ENCODE measurements at regions not wholly inside any gene's neighbourhood (a gene's known extent, or its start where the extent isn't known, plus 50 kb on each side); places are given as distances from the start of the nearest gene placed in this dataset.

GRCh38 chr6:99219788-99220187 lies 129.7 kb downstream of the FAXC start:
- Histone ChIP-seq H3K27me3 (ENCODE audit: control insufficient read depth in 1 of 2, insufficient read depth in 2 of 2, low read length in 2 of 2) (no peaks in the 10 kb centered on the region), H3K36me3 (ENCODE audit: insufficient read depth, low read length) (no peaks in the 10 kb centered on the region), H3K27ac (ENCODE audit: low read depth, low read length) (no peak overlapping the region), H3K4me3 (ENCODE audit: low read depth in 1 of 2, low read length in 2 of 2) (no peak overlapping the region), H3K4me1 (ENCODE audit: insufficient read depth, low read length) (no peaks in the 10 kb centered on the region), H3K9me3 (ENCODE audit: low read length) (no peaks in the 10 kb centered on the region), H3K9ac (ENCODE audit: low read length) (no peak overlapping the region)

GRCh38 chr6:99216959-99217358 lies 132.5 kb downstream of the FAXC start:
- H3K36me3 ChIP-seq (ENCODE audit: insufficient read depth, low read length), result no peaks in the 10 kb centered on the region
- no peak overlapping the region for H3K9ac ChIP-seq (ENCODE audit: low read length)
- H3K27ac ChIP-seq (ENCODE audit: low read depth, low read length), result no peak overlapping the region
- H3K4me1 ChIP-seq (ENCODE audit: insufficient read depth, low read length), result no peaks in the 10 kb centered on the region
- H3K4me3 ChIP-seq (ENCODE audit: low read depth in 1 of 2, low read length in 2 of 2), result no peak overlapping the region
- H3K27me3 ChIP-seq (ENCODE audit: control insufficient read depth in 1 of 2, insufficient read depth in 2 of 2, low read length in 2 of 2), result no peaks in the 10 kb centered on the region
- no peaks in the 10 kb centered on the region for H3K9me3 ChIP-seq (ENCODE audit: low read length)

GRCh38 chr6:99195986-99196655 lies 153.4 kb downstream of the FAXC start:
- Histone ChIP-seq H3K27ac (ENCODE audit: low read depth, low read length) (no peak overlapping the region), H3K9me3 (ENCODE audit: low read length) (no peaks in the 10 kb centered on the region), H3K9ac (ENCODE audit: low read length) (no peak overlapping the region), H3K4me1 (ENCODE audit: insufficient read depth, low read length) (no peaks in the 10 kb centered on the region), H3K27me3 (ENCODE audit: control insufficient read depth in 1 of 2, insufficient read depth in 2 of 2, low read length in 2 of 2) (no peaks in the 10 kb centered on the region), H3K36me3 (ENCODE audit: insufficient read depth, low read length) (no peaks in the 10 kb centered on the region), H3K4me3 (ENCODE audit: low read depth in 1 of 2, low read length in 2 of 2) (no peak overlapping the region)

- H3K9me3 ChIP-seq (ENCODE audit: low read length), result no peaks in the 10 kb centered on the region
- H3K27me3 ChIP-seq (ENCODE audit: control insufficient read depth in 1 of 2, insufficient read depth in 2 of 2, low read length in 2 of 2), result no peaks in the 10 kb centered on the region
- H3K27ac ChIP-seq (ENCODE audit: low read depth, low read length), result no peak overlapping the region
- H3K4me1 ChIP-seq (ENCODE audit: insufficient read depth, low read length), result no peaks in the 10 kb centered on the region
- H3K36me3 ChIP-seq (ENCODE audit: insufficient read depth, low read length), result no peaks in the 10 kb centered on the region
- H3K4me3 ChIP-seq (ENCODE audit: low read depth in 1 of 2, low read length in 2 of 2), result no peak overlapping the region
- no peak overlapping the region for H3K9ac ChIP-seq (ENCODE audit: low read length)
Observed at GRCh38 chr6:99192561-99192960, 156.9 kb downstream of the FAXC start.

GRCh38 chr6:99189823-99190721 lies 159.4 kb downstream of the FAXC start:
- Histone ChIP-seq H3K9ac (ENCODE audit: low read length) (no peak overlapping the region), H3K4me1 (ENCODE audit: insufficient read depth, low read length) (no peaks in the 10 kb centered on the region), H3K4me3 (ENCODE audit: low read depth in 1 of 2, low read length in 2 of 2) (no peak overlapping the region), H3K27ac (ENCODE audit: low read depth, low read length) (no peak overlapping the region), H3K9me3 (ENCODE audit: low read length) (no peaks in the 10 kb centered on the region), H3K36me3 (ENCODE audit: insufficient read depth, low read length) (no peaks in the 10 kb centered on the region), H3K27me3 (ENCODE audit: control insufficient read depth in 1 of 2, insufficient read depth in 2 of 2, low read length in 2 of 2) (no peaks in the 10 kb centered on the region)

GRCh38 chr6:99187429-99187828 lies 162.0 kb downstream of the FAXC start:
- H3K36me3 ChIP-seq (ENCODE audit: insufficient read depth, low read length), result no peaks in the 10 kb centered on the region
- no peak overlapping the region for H3K9ac ChIP-seq (ENCODE audit: low read length)
- no peak overlapping the region for H3K4me3 ChIP-seq (ENCODE audit: low read depth in 1 of 2, low read length in 2 of 2)
- H3K27ac ChIP-seq (ENCODE audit: low read depth, low read length), result no peak overlapping the region
- H3K9me3 ChIP-seq (ENCODE audit: low read length), result no peaks in the 10 kb centered on the region
- H3K27me3 ChIP-seq (ENCODE audit: control insufficient read depth in 1 of 2, insufficient read depth in 2 of 2, low read length in 2 of 2), result no peaks in the 10 kb centered on the region
- no peaks in the 10 kb centered on the region for H3K4me1 ChIP-seq (ENCODE audit: insufficient read depth, low read length)

- H3K9me3 ChIP-seq (ENCODE audit: low read length), result no peaks in the 10 kb centered on the region
- H3K27me3 ChIP-seq (ENCODE audit: control insufficient read depth in 1 of 2, insufficient read depth in 2 of 2, low read length in 2 of 2), result no peaks in the 10 kb centered on the region
- H3K36me3 ChIP-seq (ENCODE audit: insufficient read depth, low read length), result no peaks in the 10 kb centered on the region
- H3K9ac ChIP-seq (ENCODE audit: low read length), result no peak overlapping the region
- no peak overlapping the region for H3K4me3 ChIP-seq (ENCODE audit: low read depth in 1 of 2, low read length in 2 of 2)
- no peaks in the 10 kb centered on the region for H3K4me1 ChIP-seq (ENCODE audit: insufficient read depth, low read length)
- no peak overlapping the region for H3K27ac ChIP-seq (ENCODE audit: low read depth, low read length)
Observed at GRCh38 chr6:99186417-99186816, 163.1 kb downstream of the FAXC start.

GRCh38 chr6:99185525-99185924 lies 163.9 kb downstream of the FAXC start:
- H3K27ac ChIP-seq (ENCODE audit: low read depth, low read length), result no peak overlapping the region
- no peaks in the 10 kb centered on the region for H3K4me1 ChIP-seq (ENCODE audit: insufficient read depth, low read length)
- no peaks in the 10 kb centered on the region for H3K27me3 ChIP-seq (ENCODE audit: control insufficient read depth in 1 of 2, insufficient read depth in 2 of 2, low read length in 2 of 2)
- H3K4me3 ChIP-seq (ENCODE audit: low read depth in 1 of 2, low read length in 2 of 2), result no peak overlapping the region
- no peaks in the 10 kb centered on the region for H3K36me3 ChIP-seq (ENCODE audit: insufficient read depth, low read length)
- H3K9me3 ChIP-seq (ENCODE audit: low read length), result no peaks in the 10 kb centered on the region
- H3K9ac ChIP-seq (ENCODE audit: low read length), result no peak overlapping the region

GRCh38 chr6:99184696-99185095 lies 164.8 kb downstream of the FAXC start:
- H3K27ac ChIP-seq (ENCODE audit: low read depth, low read length), result no peak overlapping the region
- H3K9me3 ChIP-seq (ENCODE audit: low read length), result no peaks in the 10 kb centered on the region
- H3K4me1 ChIP-seq (ENCODE audit: insufficient read depth, low read length), result no peaks in the 10 kb centered on the region
- no peak overlapping the region for H3K4me3 ChIP-seq (ENCODE audit: low read depth in 1 of 2, low read length in 2 of 2)
- no peak overlapping the region for H3K9ac ChIP-seq (ENCODE audit: low read length)
- H3K27me3 ChIP-seq (ENCODE audit: control insufficient read depth in 1 of 2, insufficient read depth in 2 of 2, low read length in 2 of 2), result no peaks in the 10 kb centered on the region
- H3K36me3 ChIP-seq (ENCODE audit: insufficient read depth, low read length), result no peaks in the 10 kb centered on the region

- H3K27me3 ChIP-seq (ENCODE audit: control insufficient read depth in 1 of 2, insufficient read depth in 2 of 2, low read length in 2 of 2), result no peaks in the 10 kb centered on the region
- no peak overlapping the region for H3K27ac ChIP-seq (ENCODE audit: low read depth, low read length)
- H3K4me3 ChIP-seq (ENCODE audit: low read depth in 1 of 2, low read length in 2 of 2), result no peak overlapping the region
- no peaks in the 10 kb centered on the region for H3K9me3 ChIP-seq (ENCODE audit: low read length)
- H3K9ac ChIP-seq (ENCODE audit: low read length), result no peak overlapping the region
- H3K4me1 ChIP-seq (ENCODE audit: insufficient read depth, low read length), result no peaks in the 10 kb centered on the region
- H3K36me3 ChIP-seq (ENCODE audit: insufficient read depth, low read length), result no peaks in the 10 kb centered on the region
Observed at GRCh38 chr6:99183066-99183465, 166.4 kb downstream of the FAXC start.

- no peak overlapping the region for H3K27ac ChIP-seq (ENCODE audit: low read depth, low read length)
- H3K4me1 ChIP-seq (ENCODE audit: insufficient read depth, low read length), result no peaks in the 10 kb centered on the region
- H3K27me3 ChIP-seq (ENCODE audit: control insufficient read depth in 1 of 2, insufficient read depth in 2 of 2, low read length in 2 of 2), result no peaks in the 10 kb centered on the region
- no peak overlapping the region for H3K9ac ChIP-seq (ENCODE audit: low read length)
- no peaks in the 10 kb centered on the region for H3K36me3 ChIP-seq (ENCODE audit: insufficient read depth, low read length)
- H3K4me3 ChIP-seq (ENCODE audit: low read depth in 1 of 2, low read length in 2 of 2), result no peak overlapping the region
- H3K9me3 ChIP-seq (ENCODE audit: low read length), result no peaks in the 10 kb centered on the region
Observed at GRCh38 chr6:99181174-99181573, 168.3 kb downstream of the FAXC start.
